Panc1 (cell line): ENCODE measurements at regions not wholly inside any gene's neighbourhood (a gene's known extent, or its start where the extent isn't known, plus 50 kb on each side); places are given as distances from the start of the nearest gene placed in this dataset.

Experiments
- ATAC-seq: fragments of 200-7000 bp; cut with Tn5 transposase; 2 replicates; pipeline ENCODE4 v1.9.1; 2020; ENCODE audit warnings: mild to moderate bottlenecking, moderate library complexity
- BruUV-seq: library from RNA; stranded (reverse); fragments of 400-500 nt; replicated peaks from 2 replicates; lab custom pipeline; 2021; lab: Mats Ljungman, UMichigan
- CTCF ChIA-PET: fragments of 300-600 bp; sonication (Branson Sonifier 250); formaldehyde crosslinking; loops from one replicate; lab custom pipeline; 2022; ENCODE audit warnings: antibody characterized with exemption; lab: Charles Lee
- POLR2A ChIA-PET: fragments of 300-600 bp; sonication (Branson Sonifier 250); formaldehyde crosslinking; loops from one replicate; lab custom pipeline; 2022; ENCODE audit warnings: antibody characterized with exemption; lab: Charles Lee
- DNase-seq: peaks from one replicate; pipeline ENCODE4 v3.0.0-alpha.2; 2010; ENCODE audit warnings: low read depth, low spot score
- H3K27ac ChIP-seq: 2 replicates; pipeline ENCODE4 v1.5.1; 2011; ENCODE audit warnings: mild to moderate bottlenecking, low read length, inconsistent platforms
- H3K27me3 ChIP-seq: fragments of 200-500 bp; sonication (Bioruptor generic); 2 replicates; pipeline ENCODE4 v1.6.0; 2014; ENCODE audit warnings: low read length, inconsistent platforms; ENCODE audit not compliant: control insufficient read depth, insufficient read depth
- H3K36me3 ChIP-seq: fragments of 200-500 bp; sonication (Bioruptor generic); 2 replicates; pipeline ENCODE4 v1.5.1; 2014; ENCODE audit warnings: inconsistent platforms, mild to moderate bottlenecking, low read length, moderate library complexity; ENCODE audit not compliant: control insufficient read depth, insufficient read depth
- H3K4me1 ChIP-seq: 2 replicates; pipeline ENCODE4 v1.5.1; 2011; ENCODE audit warnings: inconsistent platforms, mild to moderate bottlenecking, low read length, moderate library complexity; ENCODE audit not compliant: control insufficient read depth, insufficient read depth
- H3K4me3 ChIP-seq, 2 experiments: 2 replicates each; pipeline ENCODE4 v1.5.1; 2011 to 2012; ENCODE audit warnings: low read depth in 2 of 2, low read length in 2 of 2, mild to moderate bottlenecking in 2 of 2, inconsistent platforms in 1 of 2, moderate library complexity in 1 of 2
- H3K9me3 ChIP-seq: fragments of 200-500 bp; sonication (Bioruptor generic); 2 replicates; pipeline ENCODE4 v1.5.1; 2014; ENCODE audit warnings: low read depth, mild to moderate bottlenecking, inconsistent platforms, low read length, moderate library complexity; ENCODE audit not compliant: control insufficient read depth, insufficient read depth
- CTCF ChIP-seq: fragments of 450-650 bp; IDR thresholded peaks from 2 replicates; pipeline ENCODE4 v1.5.1; 2017; ENCODE audit warnings: mild to moderate bottlenecking
- POLR2AphosphoS5 ChIP-seq: IDR thresholded peaks from 2 replicates; pipeline ENCODE4 v1.6.1; 2012; ENCODE audit warnings: mild to moderate bottlenecking, low read depth, low read length, moderate library complexity
- REST ChIP-seq, 2 experiments: IDR thresholded peaks; 2 replicates each; pipeline ENCODE4 v1.6.1; 2011 to 2012; ENCODE audit warnings: low read depth in 2 of 2, control low read depth in 1 of 2, low read length in 1 of 2, mild to moderate bottlenecking in 1 of 2, moderate library complexity in 1 of 2; ENCODE audit not compliant: insufficient read depth in 1 of 2
- SIN3A ChIP-seq: IDR thresholded peaks from 2 replicates; pipeline ENCODE4 v1.6.1; 2012; ENCODE audit warnings: low read depth, mild to moderate bottlenecking, low read length, moderate library complexity, borderline replicate concordance; ENCODE audit not compliant: insufficient read depth
- TCF7L2 ChIP-seq: IDR thresholded peaks from 2 replicates; pipeline ENCODE4 v1.6.1; 2011; ENCODE audit warnings: mild to moderate bottlenecking, low read depth, low read length, inconsistent platforms
- in situ Hi-C: cut with HindIII; loops from 2 replicates; pipeline ENCODE4 v1.10.0; 2016; ENCODE audit warnings: low sequenced_read_pairs, low pct_unique_long_range_greater_than_20kb
- intact Hi-C: fragments of 100-400 bp; cut with micrococcal nuclease; formaldehyde crosslinking; loops from one replicate; pipeline ENCODE4 v1.10.0; 2022; ENCODE audit not compliant: unreplicated experiment

GRCh38 chr3:106296062-106296461 is 427.2 kb upstream of the CBLB start:
- H3K36me3 ChIP-seq = no peaks in the 10 kb centered on the region
- H3K4me1 ChIP-seq = no peaks in the 10 kb centered on the region
- CTCF ChIA-PET = no interaction called here
- in situ Hi-C loops (no loop called here), intact Hi-C loops (no loop called here)
- no peak for DNase-seq
- POLR2A ChIA-PET = no interaction called here
- H3K9me3 ChIP-seq = no peaks in the 10 kb centered on the region
- no peak for ATAC-seq
- BruUV-seq = no TSS peak
- no peak overlapping the region for H3K27ac ChIP-seq
- no peak overlapping the region for H3K4me3 ChIP-seq
- no peaks in the 10 kb centered on the region for H3K27me3 ChIP-seq
- no peak for TF ChIP-seq CTCF
- TF ChIP-seq TCF7L2 = no peak
- TF ChIP-seq SIN3A = no peak
- no peak for TF ChIP-seq POLR2AphosphoS5
- TF ChIP-seq REST (IDR thresholded peaks at IDR 0.05; ENCODE audit: insufficient read depth in 1 of 2, low read depth in 2 of 2, low read length in 1 of 2) = no peak

- Histone ChIP-seq H3K36me3 (no peaks in the 10 kb centered on the region), H3K9me3 (no peaks in the 10 kb centered on the region; the same call in 1 of the 2 replicates), H3K4me1 (no peaks in the 10 kb centered on the region), H3K27ac (no peak overlapping the region), H3K4me3 (no peak overlapping the region), H3K27me3 (no peaks in the 10 kb centered on the region)
- intact Hi-C loops (no loop called here), in situ Hi-C loops (no loop called here)
- ATAC-seq (no peak), DNase-seq (no peak)
- CTCF ChIA-PET = no interaction called here
- no TSS peak for BruUV-seq
- POLR2A ChIA-PET = no interaction called here
- no peak for TF ChIP-seq POLR2AphosphoS5
- TF ChIP-seq CTCF = no peak
- no peak for TF ChIP-seq TCF7L2
Measured at GRCh38 chr3:106299300-106300098, 430.7 kb upstream of the CBLB start.
